Heart right ventricle (tissue), 16 donors: ENCODE measurements at regions not wholly inside any gene's neighbourhood (a gene's known extent, or its start where the extent isn't known, plus 50 kb on each side); places are given as distances from the start of the nearest gene placed in this dataset.

Experiments used
- ATAC-seq, 8 donors: fragments of 200-7000 bp; cut with Tn5 transposase; one replicate each; pipeline ENCODE4 v1.9.1; 2020; ENCODE audit warnings: mild to moderate bottlenecking in 8 of 8, moderate library complexity in 8 of 8, moderate number of reproducible peaks in 1 of 8
- DNase-seq, 2 donors: peaks; one replicate each; pipeline ENCODE4 v3.0.0-alpha.2; 2020
- H3K27ac ChIP-seq, 10 donors: fragments of 200-600 bp; sonication (generic) in 2 of 10; one replicate each; pipeline versions ENCODE4 v1.5.0 to v1.8.0; 2020 to 2022; ENCODE audit warnings: mild to moderate bottlenecking in 3 of 10
- H3K27me3 ChIP-seq, 7 donors: fragments of 200-600 bp; one replicate each; pipeline ENCODE4 v1.8.0; 2021 to 2022; ENCODE audit warnings: mild to moderate bottlenecking in 2 of 7
- H3K36me3 ChIP-seq, 9 donors: fragments of 200-600 bp; sonication (generic) in 1 of 9; one replicate each; pipeline versions ENCODE4 v1.5.0 to v1.8.0; 2020 to 2022; ENCODE audit warnings: mild to moderate bottlenecking in 2 of 9
- H3K4me1 ChIP-seq, 9 donors: fragments of 200-600 bp; sonication (generic) in 1 of 9; one replicate each; pipeline versions ENCODE4 v1.5.0 to v1.8.0; 2020 to 2022; ENCODE audit warnings: mild to moderate bottlenecking in 4 of 9
- H3K4me3 ChIP-seq, 10 donors: fragments of 200-600 bp; sonication (generic) in 2 of 10; one replicate each; pipeline versions ENCODE4 v1.5.0 to v1.8.0; 2020 to 2022; ENCODE audit warnings: mild to moderate bottlenecking in 7 of 10, moderate library complexity in 2 of 10
- H3K9me3 ChIP-seq, 11 donors: fragments of 200-600 bp in 10 of 11; sonication (generic) in 2 of 11; one replicate each; pipeline versions ENCODE4 v1.5.0 to v1.8.0; 2013 to 2022; ENCODE audit warnings: mild to moderate bottlenecking in 2 of 11, control low read depth in 1 of 11, moderate library complexity in 1 of 11
- CTCF ChIP-seq, 9 donors: fragments of 200-600 bp; sonication (generic) in 2 of 9; IDR thresholded peaks; one replicate each; pipeline versions ENCODE4 v1.5.0 to v1.8.0; 2021 to 2022; ENCODE audit warnings: antibody characterized with exemption in 9 of 9, mild to moderate bottlenecking in 5 of 9, moderate library complexity in 1 of 9
- WGBS, 2 donors: extraction: QIAGEN DNeasy Blood & Tissue Kit; methylation state at CpG; one replicate each; pipeline ENCODE4 v1.1.7; 2013; ENCODE audit warnings: inconsistent platforms in 1 of 2; 5-methylcytosine and 5-hydroxymethylcytosine counted together
- intact Hi-C, 10 donors: fragments of 100-400 bp; cut with DNase I; formaldehyde crosslinking; loops; one replicate each; pipeline versions ENCODE4 v1.11.1 to v1.14.2; 2022
- donor health status: Arrhythmogenic right ventricular cardiomyopathy.
- donor health status: ischemic (EF 13 %, LVEDD 7.1; RV severe dilation, severe dysfunction).
- donor health status: healthy with polysubstance abuse.
- donor health status: DM: no; HTN: yes; CAD: no.
- donor health status: DM: no; HTN: no; CAD: no.
- donor health status: ischemic (EF 25% LVEDD 6.9; RV normal size, moderate dysfunction).
- donor health status: ischemic (EF 25% LVEDD 5.7; RV mildly dilated, moderate dysfunction).
- donor health status: healthy.
- donor health status: DM: yes; HTN: yes; CAD: no.
- donor health status: Ischemic cardiomyopathy.
- donor health status: ischemic (EF 35%, LVEDD 5.7; RV mildly dilated, moderate dysfunction).
- donor health status: nonischemic (EF 11% LVEDD 7.7; RV severe dilation, severe dysfunction).
- donor health status: DM: yes; HTN: yes; CAD: no.
- donor health status: PGD.
- donor health status: ischemic (EF 29% LVEDD 5.4; RV normal size, mild dysfunction).
- donor health status: nonischemic (EF 23%, LVEDD 6.1; RV moderate dilation, normal function).

GRCh38 chr5:85479849-85480248 lies 1095.2 kb upstream of the EDIL3 start:
- TF ChIP-seq CTCF (IDR thresholded peaks at IDR 0.05), result no peak
- no peak for ATAC-seq
- 84 to 91% methylated on average over 4 of the region's 4 CpGs for whole genome bisulfite sequencing, 2 donors
- H3K4me1 ChIP-seq, result no peaks in the 10 kb centered on the region
- peaks cover 0 to 26% (median 0%) of the 10 kb centered on the region in 11 donors for H3K9me3 ChIP-seq
- no peak for DNase-seq
- no peaks in the 10 kb centered on the region for H3K27me3 ChIP-seq
- H3K36me3 ChIP-seq, result no peaks in the 10 kb centered on the region
- no peak overlapping the region for H3K27ac ChIP-seq
- intact Hi-C loops, result no loop called here
- no peak overlapping the region for H3K4me3 ChIP-seq

GRCh38 chr5:85484982-85485574 lies 1100.4 kb upstream of the EDIL3 start:
- Histone ChIP-seq H3K27me3 (no peaks in the 10 kb centered on the region), H3K9me3 (peaks cover 0 to 63% (median 0%) of the 10 kb centered on the region in 11 donors), H3K4me3 (no peak overlapping the region), H3K4me1 (no peaks in the 10 kb centered on the region), H3K36me3 (no peaks in the 10 kb centered on the region), H3K27ac (no peak overlapping the region)
- ATAC-seq (no peak), DNase-seq (no peak)
- intact Hi-C loops, result no loop called here
- no peak for TF ChIP-seq CTCF (IDR thresholded peaks at IDR 0.05)
- WGBS, 2 donors, result 83 to 87% methylated on average over 2 of the region's 2 CpGs

GRCh38 chr5:85488295-85488694 lies 1103.6 kb upstream of the EDIL3 start:
- ATAC-seq, result no peak
- peaks cover 0 to 81% (median 8%) of the 10 kb centered on the region in 11 donors for H3K9me3 ChIP-seq
- TF ChIP-seq CTCF (IDR thresholded peaks at IDR 0.05), result no peak
- H3K4me1 ChIP-seq, result no peaks in the 10 kb centered on the region
- no peak overlapping the region for H3K27ac ChIP-seq
- H3K4me3 ChIP-seq, result no peak overlapping the region
- no peaks in the 10 kb centered on the region for H3K27me3 ChIP-seq
- intact Hi-C loops, result no loop called here
- no peak for DNase-seq
- H3K36me3 ChIP-seq, result no peaks in the 10 kb centered on the region

GRCh38 chr5:85500869-85501268 lies 1116.2 kb upstream of the EDIL3 start:
- Histone ChIP-seq H3K4me1 (no peaks in the 10 kb centered on the region), H3K27ac (no peak overlapping the region)
- no peak for ATAC-seq

More at GRCh38 chr5:85500869-85501268, 1116.2 kb upstream of the EDIL3 start:
- intact Hi-C loops, result no loop called here
- DNase-seq, result no peak
- no peak overlapping the region for H3K4me3 ChIP-seq
- H3K36me3 ChIP-seq, result no peaks in the 10 kb centered on the region
- no peaks in the 10 kb centered on the region for H3K27me3 ChIP-seq
- peaks cover 0 to 10% (median 0%) of the 10 kb centered on the region in 11 donors for H3K9me3 ChIP-seq
- no peak for TF ChIP-seq CTCF (IDR thresholded peaks at IDR 0.05)
